ENCODE measurements at regions not wholly inside any gene's neighbourhood (a gene's known extent, or its start where the extent isn't known, plus 50 kb on each side); places are given as distances from the start of the nearest gene placed in this dataset.

- Histone ChIP-seq H3K4me3 (no peak overlapping the region), H3K4me1 (no peaks in the 10 kb centered on the region), H3K27ac (no peak overlapping the region), H3K27me3 (no peaks in the 10 kb centered on the region), H3K9me3 (no peaks in the 10 kb centered on the region), H3K36me3 (no peaks in the 10 kb centered on the region)
- intact Hi-C loops (cut with DNase I), result no loop called here
- no peak for DNase-seq
- TF ChIP-seq, protein P1, sequence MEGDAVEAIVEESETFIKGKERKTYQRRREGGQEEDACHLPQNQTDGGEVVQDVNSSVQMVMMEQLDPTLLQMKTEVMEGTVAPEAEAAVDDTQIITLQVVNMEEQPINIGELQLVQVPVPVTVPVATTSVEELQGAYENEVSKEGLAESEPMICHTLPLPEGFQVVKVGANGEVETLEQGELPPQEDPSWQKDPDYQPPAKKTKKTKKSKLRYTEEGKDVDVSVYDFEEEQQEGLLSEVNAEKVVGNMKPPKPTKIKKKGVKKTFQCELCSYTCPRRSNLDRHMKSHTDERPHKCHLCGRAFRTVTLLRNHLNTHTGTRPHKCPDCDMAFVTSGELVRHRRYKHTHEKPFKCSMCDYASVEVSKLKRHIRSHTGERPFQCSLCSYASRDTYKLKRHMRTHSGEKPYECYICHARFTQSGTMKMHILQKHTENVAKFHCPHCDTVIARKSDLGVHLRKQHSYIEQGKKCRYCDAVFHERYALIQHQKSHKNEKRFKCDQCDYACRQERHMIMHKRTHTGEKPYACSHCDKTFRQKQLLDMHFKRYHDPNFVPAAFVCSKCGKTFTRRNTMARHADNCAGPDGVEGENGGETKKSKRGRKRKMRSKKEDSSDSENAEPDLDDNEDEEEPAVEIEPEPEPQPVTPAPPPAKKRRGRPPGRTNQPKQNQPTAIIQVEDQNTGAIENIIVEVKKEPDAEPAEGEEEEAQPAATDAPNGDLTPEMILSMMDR (IDR thresholded peaks at IDR 0.05), result no peak
- ATAC-seq, result no peak
These were observed 246.6 kb downstream of the SS18 start for GRCh38 chr18:25843791-25844190.

DNA sequence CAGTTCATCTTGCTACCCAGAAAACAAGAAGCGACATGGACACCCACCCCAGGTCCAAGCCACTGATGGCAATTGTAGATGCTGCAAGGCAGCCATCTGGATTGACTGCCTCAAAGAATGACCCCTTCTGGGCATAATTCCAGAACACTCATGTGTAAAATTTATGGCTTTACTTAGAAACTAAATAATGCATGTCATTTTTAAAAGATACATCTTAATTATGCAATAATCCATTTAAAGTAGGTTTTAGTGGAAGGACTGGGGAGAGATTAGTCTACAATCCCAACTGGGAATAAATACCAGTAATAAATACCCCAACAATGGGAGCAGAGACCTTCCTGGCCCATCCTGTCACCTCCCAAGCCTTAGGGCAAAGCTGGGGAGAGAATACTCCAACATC lies 247.7 kb downstream of the SS18 start:
- Histone ChIP-seq H3K27ac (no peak overlapping the region), H3K36me3 (no peaks in the 10 kb centered on the region), H3K27me3 (no peaks in the 10 kb centered on the region), H3K9me3 (no peaks in the 10 kb centered on the region), H3K4me1 (no peaks in the 10 kb centered on the region), H3K4me3 (no peak overlapping the region)
- intact Hi-C loops (cut with DNase I), result no loop called here
- TF ChIP-seq, protein P1 (IDR thresholded peaks at IDR 0.05), result no peak
- DNase-seq, result no peak
- ATAC-seq, result no peak

- H3K27me3 ChIP-seq, result no peaks in the 10 kb centered on the region
- no peak overlapping the region for H3K27ac ChIP-seq
- no peak for ATAC-seq
- TF ChIP-seq, protein P1 (IDR thresholded peaks at IDR 0.05), result no peak
- intact Hi-C loops (cut with DNase I), result no loop called here
- no peak for DNase-seq
- H3K9me3 ChIP-seq, result no peaks in the 10 kb centered on the region
- peaks cover 5% of the 10 kb centered on the region for H3K4me1 ChIP-seq
- no peaks in the 10 kb centered on the region for H3K36me3 ChIP-seq
- no peak overlapping the region for H3K4me3 ChIP-seq
These were observed 256.4 kb downstream of the SS18 start for GRCh38 chr18:25834061-25834460.

GRCh38 chr18:25832001-25832604 lies 258.3 kb downstream of the SS18 start:
- H3K4me1 ChIP-seq, result peaks cover 5% of the 10 kb centered on the region
- intact Hi-C loops (cut with DNase I), result no loop called here
- TF ChIP-seq, protein P1 (IDR thresholded peaks at IDR 0.05), result peak; percentile 81
- no peaks in the 10 kb centered on the region for H3K9me3 ChIP-seq
- no peaks in the 10 kb centered on the region for H3K36me3 ChIP-seq
- ATAC-seq (peak; percentile 78), DNase-seq (peak; percentile 72)
- H3K27ac ChIP-seq, result no peak overlapping the region
- no peak overlapping the region for H3K4me3 ChIP-seq
- H3K27me3 ChIP-seq, result no peaks in the 10 kb centered on the region

GRCh38 chr18:25831301-25831701 lies 259.1 kb downstream of the SS18 start:
- Histone ChIP-seq H3K4me1 (peaks cover 5% of the 10 kb centered on the region), H3K27me3 (no peaks in the 10 kb centered on the region), H3K4me3 (no peak overlapping the region), H3K9me3 (no peaks in the 10 kb centered on the region), H3K36me3 (no peaks in the 10 kb centered on the region), H3K27ac (no peak overlapping the region)
- ATAC-seq, result no peak
- intact Hi-C loops (cut with DNase I), result no loop called here
- DNase-seq, result no peak
- TF ChIP-seq, protein P1 (IDR thresholded peaks at IDR 0.05), result no peak

DNA sequence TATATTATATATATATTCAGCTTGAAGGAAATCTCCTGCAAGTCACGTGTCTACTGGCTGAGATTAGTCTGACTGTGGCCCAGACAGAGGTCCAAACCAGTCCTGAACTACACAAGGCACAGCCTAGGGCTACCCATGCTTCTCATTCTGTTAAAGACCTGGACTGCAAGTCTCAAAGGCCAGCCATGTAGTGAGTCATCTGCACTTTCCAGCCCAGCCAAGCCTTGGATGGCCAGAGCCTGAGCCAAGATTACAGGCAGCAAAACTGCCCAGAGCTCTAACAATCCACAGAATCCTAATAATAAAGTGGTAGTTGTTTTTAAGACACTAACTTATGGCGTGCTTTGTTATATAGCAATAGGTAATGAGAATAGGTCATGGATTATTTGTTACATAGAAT lies 259.6 kb downstream of the SS18 start:
- intact Hi-C loops (cut with DNase I), result no loop called here
- TF ChIP-seq, protein P1 (IDR thresholded peaks at IDR 0.05), result no peak
- Histone ChIP-seq H3K27me3 (no peaks in the 10 kb centered on the region), H3K9me3 (no peaks in the 10 kb centered on the region), H3K4me1 (peaks cover 5% of the 10 kb centered on the region), H3K27ac (no peak overlapping the region), H3K36me3 (no peaks in the 10 kb centered on the region), H3K4me3 (no peak overlapping the region)
- ATAC-seq, result peak; percentile 43
- no peak for DNase-seq

Measured in upper lobe of right lung (tissue), 1 donor.